Midbrain (tissue), 1 donor: ENCODE measurements at regions not wholly inside any gene's neighbourhood (a gene's known extent, or its start where the extent isn't known, plus 50 kb on each side); places are given as distances from the start of the nearest gene placed in this dataset.
A peak's percentile ranks its signal among the peaks of the same experiment; 100 is the strongest.

Source experiments
- DNase-seq: peaks from one replicate; lab custom pipeline; 2025; lab: John Stamatoyannopoulos, UW

GRCh38 chr12:89821896-89822295, 113.3 kb upstream of the ATP2B1 start:
- no peak for DNase-seq

- DNase-seq = no peak
Observed at GRCh38 chr12:89817501-89818226, 109.0 kb upstream of the ATP2B1 start.

- DNase-seq = no peak
Observed at GRCh38 chr12:89815225-89815624, 106.6 kb upstream of the ATP2B1 start.

GRCh38 chr12:89803412-89803811, 94.8 kb upstream of the ATP2B1 start:
- no peak for DNase-seq

- DNase-seq = no peak
Observed at GRCh38 chr12:89801284-89801683, 92.6 kb upstream of the ATP2B1 start.

- DNase-seq = no peak
Observed at GRCh38 chr12:89800435-89800834, 91.8 kb upstream of the ATP2B1 start.

GRCh38 chr12:89799316-89799715, 90.7 kb upstream of the ATP2B1 start:
- DNase-seq = no peak

GRCh38 chr12:89797436-89797835, 88.8 kb upstream of the ATP2B1 start:
- no peak for DNase-seq

GRCh38 chr12:89796798-89797382, 88.3 kb upstream of the ATP2B1 start:
- DNase-seq = no peak

- no peak for DNase-seq
Observed at GRCh38 chr12:89793946-89794345, 85.3 kb upstream of the ATP2B1 start.

- no peak for DNase-seq
Observed at GRCh38 chr12:89791286-89791685, 82.6 kb upstream of the ATP2B1 start.

GRCh38 chr12:89789862-89790261, 81.2 kb upstream of the ATP2B1 start:
- peak; percentile 8 for DNase-seq

GRCh38 chr12:89787763-89788162, 79.1 kb upstream of the ATP2B1 start:
- no peak for DNase-seq

GRCh38 chr12:89786177-89786810, 77.7 kb upstream of the ATP2B1 start:
- no peak for DNase-seq

- no peak for DNase-seq
Observed at GRCh38 chr12:89783359-89784060, 74.9 kb upstream of the ATP2B1 start.

- DNase-seq = no peak
Observed at GRCh38 chr12:89782807-89783206, 74.2 kb upstream of the ATP2B1 start.

GRCh38 chr12:89781946-89782550, 73.4 kb upstream of the ATP2B1 start:
- DNase-seq = no peak

GRCh38 chr12:89781156-89781555, 72.5 kb upstream of the ATP2B1 start:
- no peak for DNase-seq

- DNase-seq = no peak
Observed at GRCh38 chr12:89779090-89779489, 70.5 kb upstream of the ATP2B1 start.

GRCh38 chr12:89777733-89778379, 69.2 kb upstream of the ATP2B1 start:
- DNase-seq = no peak

GRCh38 chr12:89775986-89776365, 67.3 kb upstream of the ATP2B1 start:
- DNase-seq = no peak
